Endothelial cell of umbilical vein (primary cell): ENCODE measurements at regions not wholly inside any gene's neighbourhood (a gene's known extent, or its start where the extent isn't known, plus 50 kb on each side); places are given as distances from the start of the nearest gene placed in this dataset.

Experiments
- BruUV-seq: library from RNA; stranded (reverse); fragments of 400-500 nt; replicated peaks from 2 replicates; lab custom pipeline; 2021; lab: Mats Ljungman, UMichigan
- CTCF ChIA-PET: fragments of 300-600, 350-600 bp; sonication (Branson Sonifier 250); formaldehyde crosslinking; loops from one replicate; lab custom pipeline; 2021; ENCODE audit warnings: antibody characterized with exemption, inconsistent platforms; lab: Charles Lee
- POLR2A ChIA-PET: fragments of 300-600, 350-600 bp; sonication (Branson Sonifier 250); formaldehyde crosslinking; loops from one replicate; lab custom pipeline; 2021; ENCODE audit warnings: antibody characterized with exemption, inconsistent platforms; lab: Charles Lee
- DNase-seq: peaks from one replicate; pipeline ENCODE4 v3.0.0-alpha.2; 2011; ENCODE audit warnings: low read depth, low spot score
- FAIRE-seq: peaks from 2 replicates; lab custom pipeline; 2011; peaks lifted over from hg19 to GRCh38; lab: Jason Lieb, UNC
- H2AFZ ChIP-seq: 2 replicates; pipeline ENCODE4 v1.6.0; 2012; ENCODE audit warnings: low read depth, low read length, control low read depth, inconsistent platforms
- H3K27ac ChIP-seq: 2 replicates; pipeline ENCODE4 v1.5.1; 2011; ENCODE audit warnings: low read depth, mild to moderate bottlenecking, control low read depth, low read length, moderate library complexity; ENCODE audit not compliant: insufficient read depth
- H3K27me3 ChIP-seq, 2 experiments: 2 replicates each; pipeline versions ENCODE4 v1.6.0 to v1.6.1; 2011; ENCODE audit warnings: low read length in 2 of 2, mixed read lengths in 1 of 2; ENCODE audit not compliant: control insufficient read depth in 2 of 2, insufficient read depth in 2 of 2
- H3K36me3 ChIP-seq, 2 experiments: 2 replicates in 1 of 2; 3 replicates in 1 of 2; pipeline ENCODE4 v1.5.1; 2011; ENCODE audit warnings: low read length in 2 of 2, mild to moderate bottlenecking in 1 of 2, moderate library complexity in 1 of 2; ENCODE audit not compliant: control insufficient read depth in 2 of 2, insufficient read depth in 2 of 2; ENCODE audit errors: extremely low read depth in 1 of 2
- H3K4me1 ChIP-seq: 3 replicates; pipeline ENCODE4 v1.5.1; 2011; ENCODE audit warnings: mild to moderate bottlenecking, low read length; ENCODE audit not compliant: control insufficient read depth, insufficient read depth; ENCODE audit errors: extremely low read depth
- H3K4me2 ChIP-seq: 2 replicates; pipeline ENCODE4 v1.6.1; 2011; ENCODE audit warnings: low read length, control low read depth, mixed read lengths; ENCODE audit not compliant: insufficient read depth
- H3K4me3 ChIP-seq, 3 experiments: fragments of 200-600 bp in 1 of 3; sonication (generic), shearing (Covaris generic) in 1 of 3; replicated peaks in 1 of 3; 2 replicates each; pipeline ENCODE4 v1.5.1; 2011 to 2016; ENCODE audit warnings: control low read depth in 3 of 3, low read length in 3 of 3, mild to moderate bottlenecking in 2 of 3, inconsistent platforms in 1 of 3, low read depth in 1 of 3, moderate library complexity in 1 of 3; ENCODE audit not compliant: insufficient read depth in 1 of 3
- H3K79me2 ChIP-seq: 2 replicates; pipeline ENCODE4 v1.6.0; 2012; ENCODE audit warnings: low read length, inconsistent platforms; ENCODE audit not compliant: control insufficient read depth, insufficient read depth
- H3K9ac ChIP-seq: replicated peaks from 2 replicates; pipeline ENCODE3; 2011; ENCODE audit warnings: low read length, control low read depth; ENCODE audit not compliant: insufficient read depth; ENCODE audit errors: extremely low read depth
- H3K9me1 ChIP-seq: replicated peaks from 3 replicates; pipeline ENCODE4 v1.6.0; 2011; ENCODE audit warnings: mild to moderate bottlenecking, low read length; ENCODE audit not compliant: control insufficient read depth, insufficient read depth; ENCODE audit errors: extremely low read depth
- H3K9me3 ChIP-seq: replicated peaks from 2 replicates; pipeline ENCODE4 v1.5.1; 2012; ENCODE audit warnings: low read length, inconsistent platforms; ENCODE audit not compliant: control insufficient read depth, insufficient read depth
- H4K20me1 ChIP-seq: replicated peaks from 2 replicates; pipeline ENCODE3; 2011; ENCODE audit warnings: mild to moderate bottlenecking, low read length; ENCODE audit not compliant: control insufficient read depth, insufficient read depth; ENCODE audit errors: extremely low read depth
- CTCF ChIP-seq, 2 donors: IDR thresholded peaks; 1 replicate in 1 of 2; 2 replicates in 1 of 2; pipeline ENCODE4 v1.5.1; 2011; ENCODE audit warnings: low read length in 2 of 2, mild to moderate bottlenecking in 2 of 2, moderate library complexity in 2 of 2, control low read depth in 1 of 2, inconsistent platforms in 1 of 2, low read depth in 1 of 2; ENCODE audit not compliant: insufficient read depth in 1 of 2; ENCODE audit errors: extremely low read depth in 1 of 2
- EZH2 ChIP-seq: IDR thresholded peaks from 2 replicates; pipeline ENCODE4 v1.6.1; 2012; ENCODE audit warnings: borderline replicate concordance, low read depth, mild to moderate bottlenecking, moderate library complexity, low read length, inconsistent platforms; ENCODE audit not compliant: severe bottlenecking
- FOS ChIP-seq: IDR thresholded peaks from 2 replicates; pipeline ENCODE4 v1.6.1; 2011; ENCODE audit warnings: mild to moderate bottlenecking, low read length, moderate library complexity, borderline replicate concordance; ENCODE audit not compliant: insufficient read depth
- GATA2 ChIP-seq: IDR thresholded peaks from 2 replicates; pipeline ENCODE4 v1.7.0; 2011; ENCODE audit warnings: low read depth, mild to moderate bottlenecking, moderate library complexity, mixed read lengths, low read length; ENCODE audit not compliant: insufficient read length, insufficient read depth
- JUN ChIP-seq: IDR thresholded peaks from 2 replicates; pipeline ENCODE4 v1.6.1; 2011; ENCODE audit warnings: borderline replicate concordance, low read depth; ENCODE audit not compliant: insufficient read length, insufficient read depth
- MAX ChIP-seq: IDR thresholded peaks from 2 replicates; pipeline ENCODE4 v1.6.1; 2011; ENCODE audit not compliant: insufficient read depth, insufficient read length
- MYC ChIP-seq: IDR thresholded peaks from one replicate; pipeline ENCODE4 v1.6.1; 2011; ENCODE audit warnings: mild to moderate bottlenecking, low read depth, low read length
- POLR2A ChIP-seq: IDR thresholded peaks from 2 replicates; pipeline ENCODE4 v1.6.1; 2012; ENCODE audit warnings: low read depth, mild to moderate bottlenecking, control low read depth, low read length
- POLR2AphosphoS5 ChIP-seq: IDR thresholded peaks from 2 replicates; pipeline ENCODE4 v1.6.1; 2012; ENCODE audit warnings: low read depth, mild to moderate bottlenecking, control low read depth, low read length, moderate library complexity; ENCODE audit not compliant: insufficient read depth
- dilution Hi-C: fragments of 300-500 bp; cut with MboI; formaldehyde crosslinking; loops from one replicate; pipeline ENCODE4 v1.15.0; 2019; ENCODE audit warnings: low sequenced_read_pairs; ENCODE audit not compliant: extremely low pct_ligation_motif_present
- intact Hi-C: fragments of 100-400 bp; cut with micrococcal nuclease; formaldehyde crosslinking; loops from one replicate; pipeline ENCODE4 v1.10.0; 2022

GRCh38 chr18:76167845-76168621 lies 327.0 kb downstream of the ZNF516 start:
- no peaks in the 10 kb centered on the region for H3K4me1 ChIP-seq
- no peaks in the 10 kb centered on the region for H3K27me3 ChIP-seq
- ChIA-PET CTCF (no interaction called here), POLR2A (no interaction called here)
- no peak for TF ChIP-seq POLR2A
- DNase-seq (no peak), FAIRE-seq (no peak)
- H3K9me3 ChIP-seq: peaks cover 5% of the 10 kb centered on the region
- H3K4me3 ChIP-seq: no peak overlapping the region
- no peak overlapping the region for H2AFZ ChIP-seq
- H3K9me1 ChIP-seq: no peaks in the 10 kb centered on the region
- no peaks in the 10 kb centered on the region for H4K20me1 ChIP-seq
- no peak overlapping the region for H3K27ac ChIP-seq
- dilution Hi-C loops (no loop called here), intact Hi-C loops (no loop called here)
- H3K36me3 ChIP-seq: no peaks in the 10 kb centered on the region
- BruUV-seq: no TSS peak
- H3K79me2 ChIP-seq: no peaks in the 10 kb centered on the region
- H3K4me2 ChIP-seq: no peak overlapping the region
- no peak overlapping the region for H3K9ac ChIP-seq

GRCh38 chr18:76167410-76167809 lies 327.6 kb downstream of the ZNF516 start:
- Histone ChIP-seq H3K79me2 (no peaks in the 10 kb centered on the region), H3K36me3 (no peaks in the 10 kb centered on the region), H3K4me3 (no peak overlapping the region), H3K9ac (no peak overlapping the region), H3K4me1 (no peaks in the 10 kb centered on the region), H2AFZ (no peak overlapping the region), H3K27ac (no peak overlapping the region), H3K4me2 (no peak overlapping the region), H4K20me1 (no peaks in the 10 kb centered on the region), H3K9me1 (no peaks in the 10 kb centered on the region), H3K27me3 (no peaks in the 10 kb centered on the region), H3K9me3 (peaks cover 9% of the 10 kb centered on the region)
- BruUV-seq: no TSS peak
- TF ChIP-seq GATA2: no peak
- no peak for TF ChIP-seq POLR2AphosphoS5
- no peak for TF ChIP-seq POLR2A
- TF ChIP-seq JUN: no peak
- no peak for TF ChIP-seq CTCF (IDR thresholded peaks at IDR 0.05; ENCODE audit: extremely low read depth in 1 of 2, insufficient read depth in 1 of 2, low read depth in 1 of 2, low read length in 2 of 2)
- TF ChIP-seq MYC: no peak
- no peak for TF ChIP-seq FOS
- no peak for TF ChIP-seq MAX
- TF ChIP-seq EZH2: no peak
- FAIRE-seq (no peak), DNase-seq (no peak)
- intact Hi-C loops: no loop called here
- POLR2A ChIA-PET: no interaction called here
- CTCF ChIA-PET: no interaction called here
- dilution Hi-C loops: no loop called here
